ENCODE measurements at regions not wholly inside any gene's neighbourhood (a gene's known extent, or its start where the extent isn't known, plus 50 kb on each side); places are given as distances from the start of the nearest gene placed in this dataset.

- TF ChIP-seq, protein P1, sequence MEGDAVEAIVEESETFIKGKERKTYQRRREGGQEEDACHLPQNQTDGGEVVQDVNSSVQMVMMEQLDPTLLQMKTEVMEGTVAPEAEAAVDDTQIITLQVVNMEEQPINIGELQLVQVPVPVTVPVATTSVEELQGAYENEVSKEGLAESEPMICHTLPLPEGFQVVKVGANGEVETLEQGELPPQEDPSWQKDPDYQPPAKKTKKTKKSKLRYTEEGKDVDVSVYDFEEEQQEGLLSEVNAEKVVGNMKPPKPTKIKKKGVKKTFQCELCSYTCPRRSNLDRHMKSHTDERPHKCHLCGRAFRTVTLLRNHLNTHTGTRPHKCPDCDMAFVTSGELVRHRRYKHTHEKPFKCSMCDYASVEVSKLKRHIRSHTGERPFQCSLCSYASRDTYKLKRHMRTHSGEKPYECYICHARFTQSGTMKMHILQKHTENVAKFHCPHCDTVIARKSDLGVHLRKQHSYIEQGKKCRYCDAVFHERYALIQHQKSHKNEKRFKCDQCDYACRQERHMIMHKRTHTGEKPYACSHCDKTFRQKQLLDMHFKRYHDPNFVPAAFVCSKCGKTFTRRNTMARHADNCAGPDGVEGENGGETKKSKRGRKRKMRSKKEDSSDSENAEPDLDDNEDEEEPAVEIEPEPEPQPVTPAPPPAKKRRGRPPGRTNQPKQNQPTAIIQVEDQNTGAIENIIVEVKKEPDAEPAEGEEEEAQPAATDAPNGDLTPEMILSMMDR (IDR thresholded peaks at IDR 0.05 in 8 of 11, conservative IDR thresholded peaks at IDR 0.05 in 3 of 11), result no peak
- TF ChIP-seq POLR2A (IDR thresholded peaks at IDR 0.05), result no peak
- TF ChIP-seq POLR2AphosphoS5 (IDR thresholded peaks at IDR 0.05), result no peak
Observed at GRCh38 chr14:50039120-50039517, 77.3 kb downstream of the VCPKMT start.
